GM18517 (cell line): ENCODE measurements at regions not wholly inside any gene's neighbourhood (a gene's known extent, or its start where the extent isn't known, plus 50 kb on each side); places are given as distances from the start of the nearest gene placed in this dataset.
"Not testable (repeated sequence)": the region's sequence is repeated elsewhere in the genome, so short reads cannot be mapped to it uniquely, and the experiment has no call there.

Source experiments
- ATAC-seq: cut with Tn5 transposase; IDR thresholded peaks from one replicate; pipeline ENCODE4 v1.9.1; 2021; ENCODE audit warnings: mild to moderate bottlenecking, moderate library complexity; ENCODE audit not compliant: unreplicated experiment

DNA sequence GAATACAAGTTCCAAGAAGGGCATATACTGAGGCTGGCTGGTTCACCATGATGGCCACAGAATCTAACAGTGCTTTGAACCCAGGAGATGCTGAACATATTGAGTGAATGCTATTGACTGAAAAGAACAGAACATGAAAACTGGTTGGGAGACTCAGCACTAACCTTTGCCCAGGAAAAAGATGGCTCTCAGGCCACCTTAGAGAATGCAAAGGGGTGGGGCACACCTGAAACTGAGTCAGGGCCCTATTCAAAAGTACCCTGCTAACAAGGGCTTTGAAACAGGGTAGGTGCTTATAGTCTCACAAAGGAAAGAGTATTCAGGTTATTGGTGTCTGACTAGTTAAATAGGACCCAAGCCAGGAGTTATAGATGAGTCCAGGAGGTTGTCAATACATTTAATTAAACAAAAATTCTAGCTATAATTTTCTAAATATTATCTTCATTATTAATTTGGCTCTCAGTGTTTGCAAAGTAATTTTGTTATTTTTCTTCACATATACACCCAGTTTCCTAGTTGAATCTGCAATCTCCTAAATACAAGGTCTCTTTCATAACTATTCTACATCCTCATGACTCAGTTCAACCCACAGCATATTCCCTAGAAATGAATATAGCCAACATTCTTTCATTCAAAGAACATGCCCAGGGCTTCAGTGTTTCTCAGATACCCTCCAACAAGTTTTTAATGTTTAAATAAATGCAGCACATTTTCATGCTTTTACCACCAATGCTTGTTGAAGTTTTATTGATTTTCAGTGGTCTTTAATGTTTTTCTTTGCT is 144.2 kb upstream of the RAPGEF2 start:
- ATAC-seq: no peak

DNA sequence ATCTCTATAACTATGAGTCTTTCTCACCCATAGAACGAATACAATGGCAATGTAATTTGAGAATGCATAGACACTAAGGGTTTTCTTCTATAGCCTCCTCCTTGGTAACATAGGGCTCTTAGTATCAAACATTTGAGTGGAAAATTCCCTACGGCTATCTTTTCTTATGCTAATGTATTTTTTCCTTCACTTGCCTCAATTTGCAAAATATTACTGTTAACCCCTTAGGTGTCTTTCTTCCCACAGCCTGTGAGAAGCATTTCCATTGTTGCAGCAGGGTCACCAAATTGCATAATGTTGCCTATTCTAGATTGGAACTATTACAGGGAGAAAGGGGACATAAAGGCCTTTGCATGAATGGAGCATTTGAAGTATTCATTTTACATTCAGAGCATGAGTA is 140.5 kb upstream of the RAPGEF2 start:
- no peak for ATAC-seq

DNA sequence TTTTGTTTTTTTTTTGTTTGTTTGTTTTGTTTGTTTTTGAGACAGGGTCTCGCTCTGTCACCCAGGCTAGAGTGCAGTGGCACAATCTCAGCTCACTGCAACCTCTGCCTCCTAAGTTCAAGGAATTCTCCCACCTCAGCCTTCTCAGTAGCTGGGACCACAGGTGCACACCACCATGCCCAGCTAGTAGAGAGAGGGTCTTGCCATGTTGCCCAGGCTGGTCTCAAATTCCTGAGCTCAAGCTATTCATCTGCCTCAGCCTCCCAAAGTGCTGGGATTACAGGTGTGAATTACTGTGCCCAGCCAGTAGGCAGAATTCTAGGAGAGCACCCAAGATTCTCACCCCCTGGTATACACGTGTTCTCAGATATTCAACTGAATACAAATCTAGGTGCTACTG is 139.6 kb upstream of the RAPGEF2 start:
- not testable (repeated sequence) for ATAC-seq

DNA sequence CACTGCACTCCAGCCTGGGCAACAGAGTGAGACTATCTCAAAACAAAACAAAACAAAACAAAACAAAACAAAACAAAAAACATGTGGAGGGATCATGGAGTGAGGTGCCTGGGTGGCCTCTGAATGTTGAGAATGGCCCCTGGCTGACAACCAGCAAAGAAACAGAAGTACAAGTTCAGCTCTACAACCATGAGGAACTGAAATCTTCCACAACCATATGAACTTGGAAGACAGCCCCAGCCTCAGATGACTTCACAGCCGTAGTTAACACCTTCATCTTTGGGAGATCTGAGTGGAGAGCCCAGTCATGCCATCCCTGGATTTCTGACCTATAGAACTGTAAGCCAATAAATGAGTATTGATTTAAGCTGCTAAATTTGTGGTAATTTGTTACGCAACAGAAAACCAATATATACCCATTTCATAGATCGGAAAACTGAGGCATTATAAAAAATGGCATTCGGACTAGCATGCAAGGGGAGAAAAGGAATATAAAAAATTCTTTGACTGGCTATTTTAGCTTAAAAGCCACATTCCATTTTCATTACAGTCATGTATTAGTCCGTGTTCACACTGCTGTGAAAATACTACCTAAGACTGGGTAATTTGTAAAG is 138.7 kb upstream of the RAPGEF2 start:
- ATAC-seq: no peak

DNA sequence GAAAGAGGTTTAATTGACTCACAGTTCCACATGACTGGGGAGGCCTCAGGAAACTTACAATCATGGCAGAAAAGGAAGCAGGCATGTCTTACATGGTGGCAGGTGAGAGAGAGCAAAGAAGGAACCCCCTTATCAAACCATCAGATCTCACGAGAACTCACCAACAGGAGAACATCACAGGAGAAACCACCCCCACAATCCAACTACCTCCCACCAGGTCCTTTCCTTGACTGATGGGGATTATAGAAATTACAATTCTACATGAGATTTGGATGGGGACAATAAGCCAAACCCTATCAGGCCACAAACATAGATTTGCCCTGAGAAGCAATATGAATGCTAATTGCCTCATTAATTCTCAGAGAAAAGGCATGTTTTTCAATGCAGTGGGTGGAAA is 138.2 kb upstream of the RAPGEF2 start:
- ATAC-seq: no peak

DNA sequence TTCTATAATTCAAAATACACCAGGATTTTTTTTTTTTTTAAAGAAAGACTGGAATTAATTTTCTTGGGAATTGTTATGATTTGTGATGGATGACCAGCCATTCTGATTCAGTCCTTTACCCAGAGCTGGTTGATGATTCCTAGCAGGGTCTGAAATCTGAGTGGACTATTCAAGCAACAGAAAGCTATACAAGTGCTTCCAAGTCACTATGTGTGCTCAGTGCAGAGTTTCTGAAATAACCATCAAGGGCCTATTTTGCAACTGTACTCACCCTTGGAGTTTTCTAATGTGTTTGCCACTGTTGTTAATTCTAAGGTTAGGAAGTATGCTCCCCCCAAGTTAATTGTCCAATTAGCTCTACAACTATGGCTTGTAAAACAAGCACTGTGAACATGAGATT is 137.7 kb upstream of the RAPGEF2 start:
- no peak for ATAC-seq

DNA sequence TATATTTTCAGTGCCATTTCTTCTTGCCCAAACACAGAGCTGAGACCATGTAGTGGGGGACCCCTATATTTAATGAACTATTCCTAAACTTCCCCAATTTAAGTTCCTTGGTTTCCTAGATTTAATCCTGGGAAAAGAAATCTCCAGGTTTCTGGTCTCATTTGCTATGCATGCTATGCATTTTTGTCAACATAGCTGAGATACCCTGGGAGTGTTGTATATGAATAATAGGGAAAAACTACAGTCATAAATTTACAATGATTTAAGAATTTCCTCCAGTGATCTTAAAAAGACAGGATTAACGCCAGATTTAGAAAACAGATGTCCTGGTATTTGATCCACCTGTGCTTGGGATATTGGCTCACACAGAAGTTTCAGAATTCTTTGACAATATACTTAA is 136.8 kb upstream of the RAPGEF2 start:
- ATAC-seq: no peak

DNA sequence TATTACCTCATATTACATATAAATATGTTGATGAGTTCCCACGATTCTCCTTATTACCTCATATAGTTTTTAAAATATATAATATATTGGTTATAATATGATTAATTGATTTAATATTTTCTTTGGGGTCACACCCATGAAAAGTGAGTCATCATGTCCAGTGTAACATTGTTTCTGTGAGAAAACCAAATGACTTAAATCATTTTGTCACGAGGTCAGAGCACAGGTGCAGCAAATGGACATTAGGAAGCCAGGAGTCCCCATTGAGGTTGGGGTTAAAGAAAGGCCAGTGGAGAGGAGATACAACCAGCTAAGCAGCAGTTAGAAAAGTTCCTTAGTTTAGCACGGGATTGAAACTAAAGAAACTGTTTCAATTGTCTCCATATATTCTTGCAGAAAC is 133.9 kb upstream of the RAPGEF2 start:
- ATAC-seq: no peak

DNA sequence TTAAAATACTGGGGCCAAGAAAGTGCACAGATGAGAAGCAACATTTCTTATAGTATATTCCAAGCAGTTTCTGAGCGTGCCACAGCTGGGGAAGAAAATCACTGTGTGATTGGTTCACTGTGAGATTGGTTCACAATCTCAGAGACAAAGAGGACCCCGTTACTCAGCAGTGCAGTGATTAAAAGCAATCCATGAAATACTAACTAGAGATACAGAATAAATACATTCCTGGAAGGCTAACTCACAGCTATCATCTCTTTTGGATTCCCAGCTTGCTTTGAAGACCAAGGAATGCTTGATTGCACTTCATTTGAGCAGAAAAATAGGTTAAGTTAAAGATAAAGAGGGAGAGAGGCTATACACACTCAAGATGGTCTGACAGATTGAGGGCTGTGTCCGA is 132.1 kb upstream of the RAPGEF2 start:
- ATAC-seq: no peak

DNA sequence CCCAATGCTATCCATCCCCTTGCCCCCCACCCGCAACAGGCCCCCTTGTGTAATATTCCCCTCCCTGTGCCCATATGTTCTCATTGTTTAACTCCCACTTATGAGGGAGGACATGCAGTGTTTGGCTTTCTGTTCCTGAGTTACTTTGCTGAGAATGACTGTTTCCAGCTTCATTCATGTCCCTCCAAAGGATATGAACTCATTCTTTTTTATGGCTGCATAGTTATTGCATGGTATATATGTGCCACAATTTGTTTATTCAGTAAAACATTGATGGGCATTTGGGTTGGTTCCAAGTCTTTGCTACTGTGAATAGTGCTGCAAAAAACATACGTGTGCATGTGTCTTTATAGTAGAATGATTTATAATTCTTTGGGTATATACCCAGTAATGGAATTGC is 128.4 kb upstream of the RAPGEF2 start:
- ATAC-seq: not testable (repeated sequence)

DNA sequence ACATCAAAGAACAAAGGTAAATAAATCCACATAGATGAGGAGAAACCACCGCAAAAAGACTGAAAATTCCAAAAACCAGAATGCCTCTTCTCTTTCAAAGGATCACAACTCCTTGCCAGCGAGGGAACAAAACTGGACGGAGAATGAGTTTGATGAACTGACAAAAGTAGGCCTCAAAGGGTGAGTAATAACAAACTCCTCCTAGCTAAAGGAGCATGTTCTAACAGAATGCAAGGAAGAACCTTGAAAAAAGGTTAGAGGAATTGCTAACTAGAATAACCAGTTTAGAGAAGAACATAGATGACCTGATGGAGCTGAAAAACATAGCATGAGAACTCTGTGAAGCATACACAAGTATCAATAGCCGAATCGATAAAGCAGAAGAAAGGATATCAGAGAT is 122.2 kb upstream of the RAPGEF2 start:
- ATAC-seq: not testable (repeated sequence)

DNA sequence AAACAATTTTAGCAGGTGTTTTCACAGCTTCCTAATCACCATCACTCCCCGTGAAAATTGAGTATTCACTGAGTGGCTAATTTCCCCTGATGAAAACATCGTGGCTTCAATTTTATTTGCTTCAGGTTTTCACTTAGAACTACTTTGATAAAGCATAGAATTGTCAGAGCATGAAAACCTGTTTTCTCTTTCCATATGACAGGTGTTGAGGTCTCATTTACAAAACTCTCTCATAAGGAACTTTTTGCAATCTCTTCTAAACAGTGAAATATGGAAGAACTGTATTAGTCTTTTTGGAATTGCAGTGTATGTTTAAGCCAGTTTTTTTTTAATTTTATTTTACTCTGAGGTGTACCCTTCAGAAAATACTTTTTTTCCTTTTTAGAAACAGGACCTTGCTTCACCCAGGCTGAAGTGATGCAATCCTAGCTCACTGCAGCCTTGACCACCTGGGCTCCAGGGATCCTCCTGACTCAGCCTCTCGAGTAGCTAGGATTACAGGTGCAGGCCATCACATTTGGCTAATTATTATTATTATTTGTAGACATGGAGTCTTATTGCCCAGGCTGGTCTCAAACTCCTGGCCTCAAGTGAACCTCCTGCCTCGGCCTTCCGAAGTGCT is 111.2 kb upstream of the RAPGEF2 start:
- ATAC-seq: no peak

DNA sequence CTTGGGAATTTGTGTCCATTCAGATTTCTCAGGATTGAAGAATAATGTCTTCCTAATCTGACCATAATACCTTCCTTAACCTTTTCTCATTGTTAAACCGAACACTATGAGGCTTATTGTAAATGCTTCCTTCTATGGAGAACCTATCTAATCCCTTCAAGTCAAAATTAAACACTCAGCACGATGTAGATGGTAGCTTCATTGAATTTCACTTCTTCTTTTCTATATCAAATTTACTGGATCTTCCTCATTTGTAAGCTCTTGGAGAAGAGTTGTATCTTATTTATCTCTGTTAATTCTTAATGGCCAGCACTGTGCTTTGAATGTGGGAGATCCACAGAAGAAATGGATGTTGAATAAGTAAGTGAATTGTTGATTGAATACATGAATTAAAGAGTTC is 109.0 kb upstream of the RAPGEF2 start:
- ATAC-seq: no peak

DNA sequence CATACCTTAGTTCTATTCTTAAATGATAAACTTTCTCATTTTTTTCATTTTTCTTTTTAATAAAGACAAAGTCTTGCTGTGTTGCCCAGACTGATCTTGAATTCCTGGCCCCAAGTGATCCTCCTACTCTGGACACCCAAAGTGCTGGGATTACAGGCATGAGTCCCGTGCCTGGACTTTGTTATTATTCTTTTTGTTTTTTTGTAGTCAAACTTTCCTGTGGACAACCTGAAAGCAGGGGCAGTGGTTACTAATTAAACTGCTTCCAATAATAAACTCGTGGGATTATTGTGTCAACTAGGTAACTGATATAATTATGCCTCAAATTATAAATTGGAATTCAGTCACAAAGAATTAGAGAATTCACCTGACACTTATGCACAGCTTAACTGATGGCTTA is 107.8 kb upstream of the RAPGEF2 start:
- no peak for ATAC-seq

DNA sequence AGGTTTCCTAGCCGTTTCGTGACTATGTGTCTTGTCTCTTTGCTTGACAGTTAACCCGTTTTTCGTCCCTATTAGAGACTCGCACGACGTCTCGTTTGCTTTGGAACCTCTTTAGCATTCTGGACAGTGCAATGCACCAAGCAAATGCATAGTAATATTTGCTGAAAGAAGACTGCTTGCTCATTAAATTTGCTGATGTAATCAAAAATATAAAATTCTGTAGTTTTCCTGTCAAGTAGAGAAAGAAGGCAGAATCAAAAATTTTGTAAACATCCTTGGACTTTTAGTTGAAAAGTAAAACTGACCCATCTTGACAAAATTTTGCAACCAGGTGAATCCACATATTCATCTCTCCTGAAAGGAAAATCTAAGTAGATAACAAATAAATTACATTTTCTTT is 106.9 kb upstream of the RAPGEF2 start:
- ATAC-seq: no peak

DNA sequence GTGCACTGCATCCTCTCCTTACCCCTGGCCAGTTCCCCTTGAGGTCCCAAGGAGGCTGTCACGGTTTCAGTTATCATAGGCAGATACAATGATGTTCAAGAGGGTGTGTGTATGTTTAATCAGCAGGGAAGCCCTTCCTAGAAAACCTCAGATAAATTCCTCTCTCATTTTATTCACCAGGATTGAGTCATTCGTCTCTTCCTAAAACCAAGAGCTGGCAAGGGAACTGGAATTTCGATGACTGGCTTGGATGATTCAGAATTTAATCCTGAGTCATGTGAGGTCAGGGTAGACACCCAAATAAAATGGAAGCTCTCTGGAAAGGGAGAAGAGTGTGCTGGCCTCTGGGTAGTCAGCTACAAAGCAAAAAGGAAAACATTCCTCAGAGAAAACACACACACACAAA is 106.2 kb upstream of the RAPGEF2 start:
- no peak for ATAC-seq

DNA sequence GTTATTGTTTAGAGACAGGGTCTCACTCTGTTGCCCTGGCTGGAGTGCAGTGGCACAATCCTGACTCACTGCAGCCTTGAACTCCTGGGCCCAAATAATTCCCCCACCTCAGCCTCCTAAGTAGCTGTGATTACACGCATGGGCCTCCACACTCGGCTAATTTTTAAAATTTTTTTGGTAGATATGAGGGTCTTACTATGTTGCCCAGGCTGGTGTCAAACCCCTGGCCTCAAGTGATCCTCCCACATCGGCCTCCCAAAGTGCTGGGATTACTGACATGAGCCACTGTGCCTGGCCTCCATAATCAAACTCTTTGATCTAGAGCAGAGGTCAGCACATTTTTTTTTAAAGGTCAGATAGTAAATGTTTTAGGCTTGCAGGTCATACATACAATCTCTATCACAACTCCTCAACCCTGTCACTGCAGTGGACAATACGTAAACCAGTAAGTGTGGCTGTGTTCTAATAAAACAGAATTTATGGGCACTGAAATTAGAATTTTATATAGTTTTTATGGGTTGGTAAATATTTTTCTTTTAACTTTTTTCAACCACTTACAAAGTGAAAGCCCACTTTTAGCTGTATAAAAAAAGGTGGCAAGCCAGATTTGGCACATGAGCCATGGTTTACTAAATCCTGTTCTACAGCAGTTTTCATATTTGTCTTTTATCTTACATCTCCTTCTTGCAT is 105.1 kb upstream of the RAPGEF2 start:
- ATAC-seq: no peak

DNA sequence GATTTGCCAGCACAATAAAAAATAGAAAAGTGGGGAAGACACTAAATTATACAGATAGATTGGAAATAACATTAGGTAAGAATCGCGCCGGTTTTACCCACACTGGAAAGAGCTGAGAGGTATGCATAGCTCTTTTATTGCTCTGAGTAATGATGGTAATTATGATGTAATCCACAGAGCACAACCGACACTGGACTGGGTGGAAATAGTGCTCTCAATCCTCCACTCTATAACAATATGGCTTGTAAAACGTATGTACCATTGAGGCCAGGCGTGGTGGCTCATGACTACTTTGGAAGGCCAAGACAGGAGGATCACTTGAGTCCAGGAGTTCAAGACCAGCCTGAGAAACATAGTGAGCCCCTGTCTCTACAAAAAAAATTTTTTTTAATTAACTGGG is 104.3 kb upstream of the RAPGEF2 start:
- no peak for ATAC-seq

DNA sequence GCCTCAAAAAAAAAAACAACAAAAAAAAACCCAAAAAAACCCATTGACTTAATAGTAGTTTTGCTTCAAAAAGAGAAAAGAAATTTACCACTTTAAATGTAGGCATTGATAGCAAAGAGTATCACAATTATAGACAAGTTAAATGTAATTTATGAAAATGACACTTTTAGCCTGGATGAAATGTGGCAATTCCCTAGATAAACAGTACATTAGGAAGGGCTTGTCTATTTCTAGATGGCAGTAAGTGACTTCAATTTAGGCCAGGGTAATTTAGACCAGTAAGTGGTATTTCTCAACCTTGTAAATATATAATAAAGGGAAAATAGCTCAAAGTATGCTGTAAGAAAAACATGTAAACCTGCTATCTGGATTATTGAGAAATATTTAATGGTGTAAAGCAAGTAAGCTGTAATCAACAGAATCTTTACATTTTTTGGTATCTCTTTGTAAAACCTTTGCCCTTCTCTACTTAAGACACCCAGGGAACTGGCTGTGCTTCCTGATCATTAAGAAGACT is 103.7 kb upstream of the RAPGEF2 start:
- ATAC-seq: no peak

DNA sequence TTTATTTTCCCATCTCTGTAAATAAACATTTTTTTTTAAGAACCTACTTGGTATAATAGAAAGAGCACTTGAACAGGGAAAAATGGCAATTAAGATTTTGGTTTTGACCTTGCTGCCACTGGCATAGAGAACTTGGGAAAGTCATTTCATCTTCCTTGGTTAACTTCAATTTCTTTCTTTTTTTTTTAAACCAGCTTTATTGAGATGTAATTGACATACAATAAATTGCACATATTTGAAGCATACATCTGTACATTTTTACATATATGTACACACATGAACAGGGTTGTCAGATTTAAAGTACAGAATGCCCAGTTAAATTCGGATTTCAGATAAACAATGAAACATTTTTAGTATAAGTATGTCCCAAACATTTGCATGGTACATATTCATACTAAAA is 103.0 kb upstream of the RAPGEF2 start:
- ATAC-seq: no peak

DNA sequence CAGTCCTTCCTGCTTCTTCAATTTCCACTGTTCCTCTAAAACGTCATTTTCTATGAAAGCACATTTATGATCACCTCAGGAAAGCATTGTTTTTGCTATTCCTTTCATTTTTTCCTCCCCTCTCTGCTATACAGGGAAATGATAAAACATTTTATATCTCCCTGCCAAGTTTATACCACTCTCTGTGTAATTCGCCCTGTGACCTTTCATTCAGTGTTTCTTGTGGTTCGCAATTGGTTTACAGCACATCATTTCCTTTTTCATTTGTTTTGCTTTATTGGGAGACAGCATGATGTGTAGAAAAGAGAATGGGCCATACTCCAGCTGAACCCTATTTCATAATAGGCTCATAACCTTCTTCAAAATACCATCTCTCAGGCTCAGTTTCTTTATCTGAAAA is 99.9 kb upstream of the RAPGEF2 start:
- no peak for ATAC-seq
